Renal pelvis (tissue), 1 donor: ENCODE measurements at regions not wholly inside any gene's neighbourhood (a gene's known extent, or its start where the extent isn't known, plus 50 kb on each side); places are given as distances from the start of the nearest gene placed in this dataset.

Experiments
- DNase-seq: peaks from one replicate; pipeline ENCODE4 v3.0.0-alpha.2; 2013

DNA sequence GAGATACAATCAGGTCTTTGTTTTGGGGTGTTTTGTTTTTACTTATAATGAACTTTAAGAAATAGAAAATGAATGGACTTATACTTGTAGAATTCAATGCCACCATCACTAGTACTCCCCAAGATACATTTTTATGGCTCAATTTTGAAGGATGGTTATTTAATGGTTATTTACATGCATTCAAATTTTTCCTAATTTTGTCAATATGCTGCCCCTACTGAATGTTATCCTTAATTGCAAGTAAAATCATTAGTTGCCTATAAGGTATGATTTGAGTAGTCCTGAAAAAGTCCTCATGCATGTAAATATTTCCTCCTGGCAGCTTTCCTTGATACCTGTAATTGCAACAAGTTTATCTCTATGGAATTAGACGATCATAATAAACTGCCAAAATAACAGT lies 391.2 kb downstream of the BCAT1 start:
- DNase-seq: no peak

DNA sequence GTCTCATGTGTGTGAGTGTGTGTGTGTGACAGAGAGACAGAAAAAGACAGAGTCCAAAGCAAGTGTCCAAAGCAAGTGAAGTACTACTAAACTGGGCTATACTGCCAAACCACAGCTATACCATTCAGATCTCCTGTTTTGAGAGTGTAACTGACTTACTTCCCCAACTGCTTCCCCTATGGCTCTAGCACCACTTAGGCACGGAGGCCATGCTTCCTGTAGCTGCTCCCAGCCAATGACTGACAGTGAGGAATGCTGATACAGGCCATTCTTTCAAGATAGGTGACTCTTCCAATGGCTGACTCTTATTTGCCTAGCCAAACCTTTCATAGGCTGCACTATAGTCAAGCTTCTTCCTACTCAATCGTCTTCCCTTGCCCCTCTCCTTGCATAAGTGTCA lies 393.2 kb downstream of the BCAT1 start:
- DNase-seq: no peak

DNA sequence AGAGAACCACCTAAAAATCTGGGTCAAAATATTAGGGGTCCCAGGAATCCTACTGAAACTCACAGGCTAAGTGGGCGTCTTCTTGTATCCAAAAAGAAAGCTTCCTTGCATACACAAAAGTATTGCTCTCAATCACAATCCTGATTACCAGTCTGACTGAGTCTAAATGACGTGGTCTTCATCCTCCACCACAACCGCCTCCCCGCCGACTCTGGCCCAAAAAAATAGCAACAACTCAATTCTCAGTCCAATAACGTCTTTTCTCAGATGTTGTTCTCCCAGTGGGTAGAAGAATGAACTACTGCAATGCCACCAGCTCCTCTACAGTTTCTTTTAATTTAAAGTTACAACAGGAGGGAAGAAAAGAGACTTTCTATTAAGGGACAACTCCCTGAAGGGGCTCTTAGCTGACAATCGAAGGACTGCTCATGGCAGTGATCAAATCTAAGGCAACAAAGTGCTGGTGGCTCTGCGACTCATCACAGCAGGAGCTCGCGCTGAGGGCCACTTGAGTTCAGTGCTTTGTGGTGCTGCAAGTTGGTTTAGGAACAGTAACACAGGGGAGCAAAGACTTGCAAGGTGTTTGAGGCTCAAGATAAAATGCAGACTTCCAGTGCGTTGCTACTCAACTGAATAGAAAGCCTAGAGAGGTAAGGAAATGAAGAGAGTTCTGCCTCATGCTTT lies 394.1 kb downstream of the BCAT1 start:
- DNase-seq: no peak

DNA sequence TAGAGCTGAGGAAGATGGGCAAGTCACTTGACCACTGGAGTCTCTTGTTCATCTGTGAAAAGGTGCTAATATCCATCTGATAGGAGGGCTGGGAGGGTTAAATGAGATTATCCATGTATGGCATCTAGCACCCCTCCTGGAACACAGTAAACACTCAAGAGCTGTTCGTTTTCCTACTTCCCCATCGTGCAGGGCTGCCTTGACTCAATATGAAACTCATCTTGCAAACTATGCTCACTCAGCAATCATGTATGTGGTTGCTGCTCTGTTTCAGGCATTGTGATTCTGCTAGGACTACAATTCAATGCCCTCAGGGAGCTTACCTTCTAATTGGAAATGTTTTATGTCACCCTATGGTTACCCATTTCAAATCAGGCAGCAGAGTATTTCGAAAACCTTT lies 395.6 kb downstream of the BCAT1 start:
- no peak for DNase-seq

DNA sequence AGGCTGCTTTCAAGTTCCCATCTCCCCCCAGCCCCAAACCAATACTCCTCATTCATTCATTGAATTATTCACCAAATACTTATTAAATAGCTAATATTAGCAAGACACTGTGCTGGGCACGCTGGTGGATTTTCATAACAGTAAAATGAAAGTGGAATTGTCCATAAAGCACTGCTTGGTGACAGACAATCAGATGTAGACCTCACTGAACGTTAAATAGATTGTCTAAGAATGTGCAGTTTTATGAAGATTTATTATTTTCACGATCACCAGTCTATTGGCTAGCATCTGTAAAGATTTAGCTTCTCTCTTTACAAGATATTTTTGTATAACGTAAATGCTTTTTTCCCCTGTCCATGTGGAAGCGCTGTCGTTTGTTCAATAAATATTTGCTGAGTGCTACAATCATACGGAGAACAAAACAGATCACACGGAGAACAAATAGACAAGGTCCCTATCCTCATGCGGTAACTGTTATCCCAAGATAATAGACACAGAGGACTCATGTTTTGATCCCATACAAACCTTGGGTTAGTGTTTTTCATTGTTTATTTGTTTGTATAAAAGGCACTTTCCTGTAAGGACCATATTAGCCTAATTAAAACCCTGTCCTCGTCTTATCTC lies 397.6 kb downstream of the BCAT1 start:
- no peak for DNase-seq

DNA sequence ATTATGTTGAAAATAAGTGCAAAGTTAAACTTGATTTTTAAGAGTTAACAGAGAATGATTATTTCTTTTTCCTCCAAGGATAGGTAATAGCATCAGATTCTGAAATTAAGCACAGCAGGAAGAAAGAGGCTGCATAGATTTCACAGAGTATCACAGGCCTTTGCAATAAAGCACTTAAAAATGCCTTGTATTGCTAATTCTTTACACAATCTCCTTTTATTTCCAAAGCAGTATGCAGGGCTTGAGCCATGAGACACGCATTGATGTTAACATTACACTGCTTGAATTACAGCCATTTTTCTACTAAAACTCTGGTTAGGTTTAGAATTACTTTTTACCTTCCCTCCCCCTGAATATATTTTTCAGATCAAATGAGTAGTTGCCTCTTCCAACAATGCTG lies 398.3 kb downstream of the BCAT1 start:
- DNase-seq: no peak

DNA sequence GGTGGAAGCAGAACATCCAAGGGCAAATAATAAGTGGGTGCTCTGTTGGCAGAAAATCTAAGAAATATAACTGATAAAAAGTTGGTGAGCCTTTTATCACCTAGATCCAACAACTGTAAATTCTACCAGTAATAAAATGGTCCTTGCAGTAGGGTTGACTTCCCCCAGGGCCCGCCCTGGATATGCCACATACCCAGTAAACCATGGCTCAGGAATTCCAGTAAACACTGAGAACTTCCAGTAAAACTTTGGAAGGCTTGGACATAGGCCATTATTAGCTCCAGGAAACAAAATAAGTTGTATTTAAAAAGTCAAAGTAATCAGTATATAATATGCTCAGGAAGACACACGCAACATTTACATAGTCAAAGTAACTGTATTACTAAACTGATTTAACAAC lies 402.2 kb downstream of the BCAT1 start:
- DNase-seq: no peak

DNA sequence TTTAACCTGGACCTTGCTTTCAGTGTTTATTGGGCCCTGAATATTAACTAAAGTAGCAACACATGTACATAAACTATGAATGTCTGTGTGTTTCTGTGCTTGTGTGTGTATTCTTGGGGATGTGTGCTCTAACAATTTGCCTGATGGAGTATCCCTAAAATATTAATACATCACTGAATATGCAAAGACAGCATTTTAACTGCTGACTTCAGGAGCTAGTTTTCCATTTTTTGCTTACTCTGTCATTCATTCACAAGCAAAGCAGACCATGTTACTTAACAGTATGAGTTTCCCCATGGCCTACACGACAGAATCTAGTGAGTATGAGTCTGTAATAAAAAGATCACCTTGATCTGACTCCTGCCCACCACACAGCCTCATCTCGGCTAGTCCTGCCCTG lies 402.8 kb downstream of the BCAT1 start:
- no peak for DNase-seq

DNA sequence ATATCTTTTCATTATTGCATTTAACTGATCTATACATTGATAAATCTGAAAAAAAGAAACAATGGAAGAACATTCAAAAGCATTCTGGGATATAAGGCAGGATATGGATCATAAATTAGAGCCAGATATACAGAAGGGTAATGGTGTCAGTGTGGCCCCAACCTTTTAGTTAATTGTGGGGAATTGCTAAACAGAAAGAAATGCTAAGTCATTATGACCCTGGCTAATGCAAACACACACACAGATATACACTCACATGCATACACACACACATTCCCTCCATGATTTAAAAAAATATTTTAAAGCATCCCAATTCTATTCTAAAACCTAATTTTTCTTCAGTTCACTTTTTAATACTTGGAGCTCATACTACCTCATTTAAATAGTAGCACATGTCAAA lies 404.5 kb downstream of the BCAT1 start:
- DNase-seq: no peak

DNA sequence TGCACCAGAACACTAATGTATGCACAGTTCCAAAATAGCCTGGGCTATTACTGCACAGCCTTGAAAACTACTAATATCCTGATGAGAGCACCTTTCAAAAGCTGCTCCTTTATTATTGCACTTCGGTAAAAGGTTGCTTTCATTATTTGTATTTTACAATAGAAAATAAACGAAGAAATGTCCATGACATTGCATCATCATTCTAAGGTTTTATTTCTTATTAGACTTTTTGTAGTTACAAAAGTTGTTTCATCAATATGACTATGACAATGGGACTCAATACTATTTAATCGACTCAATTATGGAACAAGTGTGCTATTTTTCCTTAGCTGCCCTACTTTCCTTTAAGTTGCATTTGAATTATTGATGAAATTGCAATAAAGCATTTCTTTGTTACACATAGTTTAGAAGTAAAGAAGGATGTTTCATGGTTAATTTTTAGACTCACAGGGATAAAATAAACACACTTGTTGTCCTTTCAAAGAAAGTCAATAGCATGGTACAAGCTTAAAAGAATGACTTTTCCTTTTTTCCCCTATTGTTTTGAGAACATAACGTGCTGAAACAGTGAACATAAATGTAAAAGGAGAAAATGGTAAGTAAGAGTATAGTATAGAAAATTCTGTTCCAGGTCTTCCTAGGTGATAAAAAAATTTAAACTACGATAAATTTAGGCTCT lies 407.6 kb downstream of the BCAT1 start:
- DNase-seq: no peak

DNA sequence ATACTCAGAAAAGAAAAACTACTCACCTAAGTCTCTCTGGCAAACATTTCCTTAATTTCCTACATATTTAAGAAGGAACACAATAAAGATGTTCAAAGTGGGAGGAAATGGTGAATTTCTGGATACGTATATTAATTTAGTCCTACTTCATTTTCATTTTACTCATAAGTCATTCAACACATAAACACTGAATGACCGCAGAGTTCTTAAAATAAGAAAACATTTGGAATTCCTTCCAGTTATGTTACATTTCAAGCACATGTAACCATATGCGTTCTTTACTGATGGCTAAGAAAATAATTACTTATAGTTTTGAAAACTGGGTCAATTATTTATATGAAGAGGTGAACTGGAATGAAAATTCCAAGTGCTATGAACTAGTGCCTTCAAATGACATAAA lies 409.3 kb downstream of the BCAT1 start:
- no peak for DNase-seq

DNA sequence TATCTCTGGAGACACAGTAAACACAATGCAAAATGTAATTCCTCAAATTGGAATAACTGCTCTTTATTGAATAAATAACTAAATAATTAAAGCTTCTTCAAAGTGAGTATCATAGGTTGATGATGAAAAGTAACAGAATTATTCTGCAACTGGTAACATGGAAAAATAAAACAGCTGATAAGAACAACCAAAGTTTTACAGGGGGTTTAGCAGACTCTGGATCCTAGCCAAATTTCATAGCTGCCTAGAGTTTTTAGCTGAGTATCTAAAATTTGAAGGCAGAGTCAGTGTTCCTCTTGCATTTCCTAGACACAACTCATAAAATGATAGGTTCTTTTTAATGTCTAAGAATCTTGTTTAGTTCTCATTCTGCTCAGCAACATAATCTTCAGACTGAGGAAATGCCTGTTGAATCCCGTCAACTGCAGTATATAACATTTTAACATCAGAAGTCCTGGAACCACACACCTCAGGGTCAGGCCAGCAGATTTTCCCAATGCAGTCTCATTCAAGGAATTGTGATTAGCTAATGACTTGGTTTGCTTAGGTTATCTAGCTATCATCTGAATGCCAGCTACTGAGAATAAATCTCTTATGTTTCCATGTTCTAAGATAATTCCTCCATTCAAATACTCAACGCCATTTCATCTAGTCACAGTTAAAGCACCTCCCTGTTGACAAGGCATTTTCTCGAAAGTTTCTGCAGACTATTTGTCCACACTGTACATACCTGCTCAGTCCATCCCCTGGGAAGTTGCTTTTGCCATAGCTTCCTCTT lies 411.6 kb downstream of the BCAT1 start:
- DNase-seq: no peak

DNA sequence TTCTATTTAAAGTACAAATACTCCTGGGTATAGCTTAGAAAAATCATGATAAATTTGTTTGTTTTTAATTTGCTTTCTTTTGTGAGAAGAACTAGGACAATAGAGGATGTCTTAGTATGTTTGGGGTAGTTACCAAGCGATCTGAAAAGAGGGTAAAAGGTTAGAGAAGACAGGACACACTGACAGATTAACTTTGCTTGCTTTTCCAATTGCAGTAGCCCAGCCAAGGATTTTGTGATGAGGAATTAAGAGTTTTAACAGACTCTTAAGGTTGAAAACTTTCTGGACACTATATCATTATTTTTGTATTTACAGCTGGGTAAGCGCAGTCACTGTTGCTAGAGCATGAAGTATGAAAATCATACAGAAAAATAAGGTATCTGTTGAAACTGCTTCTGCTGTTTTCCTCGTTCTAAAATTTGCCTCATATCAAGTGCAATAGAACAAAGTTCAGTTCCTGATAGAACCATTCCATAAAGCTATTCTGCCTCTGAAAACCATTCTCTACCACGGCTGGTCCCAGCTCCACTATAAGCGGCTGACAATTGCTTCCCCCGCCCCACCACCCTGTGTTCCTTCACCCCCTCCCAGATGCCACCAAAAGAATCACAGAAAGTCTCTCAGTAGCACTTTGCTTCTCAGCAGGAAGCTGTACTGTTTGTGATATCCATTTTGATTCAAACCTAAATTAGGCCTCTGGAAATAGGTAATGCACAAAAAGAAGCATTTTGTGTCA lies 413.4 kb downstream of the BCAT1 start:
- no peak for DNase-seq

DNA sequence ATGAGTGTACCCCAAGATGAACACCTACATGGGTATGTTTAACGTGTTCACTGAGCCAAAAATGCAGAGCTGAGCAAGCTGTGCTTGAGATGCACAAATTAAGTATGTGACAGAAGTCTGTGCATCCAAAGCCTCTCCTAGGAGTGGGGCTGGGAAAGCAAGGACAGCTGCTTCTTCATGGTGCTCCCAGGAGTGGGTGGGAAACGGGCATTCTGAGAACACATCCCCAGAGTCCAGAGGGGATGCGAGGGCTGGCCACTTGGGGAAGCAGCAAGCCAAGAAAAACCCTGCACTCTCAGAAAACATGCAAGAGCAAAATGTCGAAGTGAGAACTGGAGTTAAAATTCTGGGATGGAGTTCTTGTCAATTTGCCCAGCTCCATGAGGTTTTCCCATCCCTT lies 414.3 kb downstream of the BCAT1 start:
- DNase-seq: no peak

DNA sequence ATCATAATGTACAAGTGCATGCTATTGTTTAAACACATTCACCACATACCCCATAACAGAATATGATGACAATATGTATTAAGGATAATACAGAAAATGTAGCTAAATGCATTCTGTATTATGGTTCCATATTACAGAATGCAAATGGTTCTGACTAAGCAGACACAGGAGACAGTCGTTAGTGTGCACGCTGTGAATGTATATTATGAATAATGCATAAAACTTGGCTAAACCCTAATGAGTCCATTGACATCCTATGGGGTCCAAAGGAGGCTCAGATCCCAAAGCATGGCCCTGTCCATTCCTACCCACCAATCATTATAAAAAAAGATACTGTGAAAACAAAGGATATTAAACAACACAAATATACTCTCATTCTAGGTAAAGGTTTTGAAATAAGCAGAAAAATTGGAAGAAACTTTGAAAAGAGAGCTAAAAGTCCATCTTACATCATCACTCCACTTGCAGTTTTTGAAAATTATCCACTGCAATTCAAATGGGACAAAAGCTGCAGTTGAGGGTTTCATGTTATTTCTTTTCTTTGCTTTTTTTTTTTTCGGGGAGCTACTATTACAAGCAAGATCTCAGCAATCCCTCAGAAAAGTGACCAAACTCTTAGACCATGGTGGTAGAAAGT lies 415.1 kb downstream of the BCAT1 start:
- no peak for DNase-seq

DNA sequence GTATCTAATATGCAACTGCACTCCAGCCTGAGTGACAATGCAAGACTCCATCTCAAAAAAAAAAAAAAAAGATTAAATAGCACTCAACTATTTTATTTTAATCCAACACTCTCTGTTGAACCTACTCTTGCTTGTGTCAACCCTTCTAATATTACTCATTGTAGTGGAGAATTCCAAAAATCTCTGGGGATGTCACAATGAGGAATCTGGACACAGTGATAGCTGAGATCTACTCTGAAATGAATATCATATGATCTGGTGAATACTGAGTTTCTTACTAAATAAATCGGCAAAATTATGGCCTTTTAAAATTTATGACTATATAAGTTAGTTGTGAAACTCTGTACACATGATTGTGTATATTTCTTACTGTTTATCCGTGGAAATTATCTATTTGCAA lies 418.2 kb downstream of the BCAT1 start:
- no peak for DNase-seq

DNA sequence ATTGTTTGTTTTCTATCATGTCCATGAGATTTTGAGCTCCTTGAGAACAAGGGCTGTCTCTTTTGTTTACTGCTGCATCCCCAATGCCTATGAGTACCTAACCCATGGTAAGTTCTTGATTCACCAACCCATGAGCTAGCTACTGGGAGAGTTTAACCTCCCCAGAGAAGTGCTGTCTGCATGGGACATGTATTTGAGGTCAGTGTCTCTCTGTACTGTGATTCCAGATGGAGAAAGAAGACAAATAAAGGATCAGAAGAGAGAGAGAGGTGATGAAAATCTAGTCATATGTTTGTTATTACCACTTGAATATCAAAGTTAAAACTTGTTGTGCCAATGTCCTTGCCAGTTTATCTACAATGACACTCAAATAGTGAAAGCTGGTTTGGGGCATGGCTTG lies 421.8 kb downstream of the BCAT1 start:
- DNase-seq: no peak

DNA sequence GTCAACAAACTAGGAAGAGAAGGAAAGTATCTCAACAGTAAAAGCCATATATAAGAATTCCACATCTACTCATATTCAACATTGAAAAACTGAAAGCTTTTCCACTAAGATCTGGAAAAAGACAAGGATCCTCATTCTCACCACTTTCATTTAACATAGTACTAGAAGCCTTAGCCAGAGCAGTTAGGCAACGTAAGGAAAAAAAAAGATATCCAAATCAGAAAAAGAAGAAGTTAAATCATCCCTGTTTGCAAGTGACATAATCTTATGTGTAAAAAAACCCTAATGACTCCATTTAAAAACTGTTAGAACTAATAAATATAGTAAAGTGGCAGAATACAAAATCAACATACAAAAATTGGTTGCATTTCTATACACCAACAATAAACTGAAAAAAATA lies 426.2 kb downstream of the BCAT1 start:
- DNase-seq: no peak

DNA sequence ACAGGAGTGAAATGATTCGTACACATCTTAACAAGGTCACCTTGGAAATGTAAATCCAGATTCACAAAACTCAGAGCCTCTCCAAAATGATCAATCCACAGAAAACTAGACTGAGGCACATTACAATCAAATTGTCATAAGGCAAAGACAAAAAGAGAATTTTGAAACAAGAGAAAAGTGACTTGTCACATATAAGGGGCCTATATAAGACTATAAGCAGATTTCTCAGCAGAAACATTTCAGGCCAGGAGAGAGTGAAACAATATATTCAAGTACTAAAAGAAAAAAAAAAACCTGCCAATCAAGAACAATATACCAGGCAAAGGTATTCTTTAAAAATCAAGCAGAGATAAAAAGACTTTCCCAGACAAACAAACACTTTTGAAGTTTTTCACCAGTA lies 429.1 kb downstream of the BCAT1 start:
- no peak for DNase-seq

DNA sequence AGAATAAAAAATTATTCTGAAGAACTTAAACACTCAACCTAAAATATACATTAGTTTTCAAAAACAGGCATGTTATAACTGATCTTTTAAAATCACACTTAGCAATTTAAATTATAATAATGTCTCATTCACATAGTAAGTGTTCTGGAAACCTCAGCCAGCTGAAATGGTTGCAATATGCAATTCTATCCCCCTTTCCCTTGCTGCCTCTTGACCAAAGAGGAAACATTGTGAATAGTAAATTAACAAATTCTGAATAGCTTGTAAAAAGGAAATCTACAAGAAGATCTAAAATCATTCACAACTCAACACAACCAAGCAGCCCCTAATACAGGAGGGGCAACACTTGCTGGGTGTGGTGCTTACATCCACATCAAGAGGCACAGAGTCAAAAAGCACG lies 431.9 kb downstream of the BCAT1 start:
- no peak for DNase-seq

DNA sequence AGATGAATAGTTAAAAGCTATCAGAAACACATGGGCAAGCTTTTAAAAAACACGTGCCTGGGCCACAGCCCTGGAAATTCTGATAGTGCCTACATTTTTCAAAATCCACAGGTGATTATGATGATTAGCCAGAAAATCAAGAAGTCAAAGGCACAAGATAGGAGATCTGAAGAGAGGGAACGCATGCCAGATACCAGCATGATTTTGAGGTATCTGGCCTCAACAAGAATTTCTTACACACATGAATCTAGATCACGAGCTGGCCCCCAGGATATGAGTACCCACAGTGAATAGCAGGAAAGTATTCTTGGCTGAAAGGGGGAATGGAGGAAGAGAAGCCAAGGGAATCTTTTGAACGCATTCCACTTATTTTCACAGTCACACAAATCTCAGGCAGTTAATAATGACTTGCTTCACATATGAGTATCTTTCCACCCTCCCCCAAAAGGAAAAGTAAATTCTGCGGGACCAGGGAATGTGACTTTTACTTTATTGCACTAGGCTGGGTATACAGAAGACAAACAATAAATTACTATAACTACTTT lies 438.2 kb downstream of the BCAT1 start:
- no peak for DNase-seq
